ENCODE measurements at regions not wholly inside any gene's neighbourhood (a gene's known extent, or its start where the extent isn't known, plus 50 kb on each side); places are given as distances from the start of the nearest gene placed in this dataset.

- Mint-ChIP-seq H3K27me3 (ENCODE audit: unreplicated experiment) (peaks cover 2% of the 10 kb centered on the region), H3K27ac (ENCODE audit: unreplicated experiment) (no peak overlapping the region), H3K36me3 (ENCODE audit: unreplicated experiment) (no peaks in the 10 kb centered on the region), H3K9me3 (ENCODE audit: unreplicated experiment) (no peaks in the 10 kb centered on the region), H3K4me1 (ENCODE audit: low read depth, unreplicated experiment) (no peaks in the 10 kb centered on the region), H3K4me3 (ENCODE audit: unreplicated experiment) (no peak overlapping the region)
- no peak for TF ChIP-seq CTCF (IDR thresholded peaks at IDR 0.05; ENCODE audit: partially characterized antibody, unreplicated experiment)
- DNase-seq: no peak
Measured at GRCh38 chr5:125655156-125655555, 768.1 kb upstream of the GRAMD2B start.

GRCh38 chr5:125657936-125658335 is 765.3 kb upstream of the GRAMD2B start:
- no peak for DNase-seq
- Mint-ChIP-seq H3K36me3 (ENCODE audit: unreplicated experiment) (no peaks in the 10 kb centered on the region), H3K9me3 (ENCODE audit: unreplicated experiment) (no peaks in the 10 kb centered on the region), H3K27ac (ENCODE audit: unreplicated experiment) (no peak overlapping the region), H3K27me3 (ENCODE audit: unreplicated experiment) (no peaks in the 10 kb centered on the region), H3K4me1 (ENCODE audit: low read depth, unreplicated experiment) (no peaks in the 10 kb centered on the region), H3K4me3 (ENCODE audit: unreplicated experiment) (no peak overlapping the region)
- no peak for TF ChIP-seq CTCF (IDR thresholded peaks at IDR 0.05; ENCODE audit: partially characterized antibody, unreplicated experiment)

- TF ChIP-seq CTCF (IDR thresholded peaks at IDR 0.05; ENCODE audit: partially characterized antibody, unreplicated experiment): no peak
- H3K9me3 Mint-ChIP-seq (ENCODE audit: unreplicated experiment): no peaks in the 10 kb centered on the region
- no peak for DNase-seq
- no peaks in the 10 kb centered on the region for H3K4me1 Mint-ChIP-seq (ENCODE audit: low read depth, unreplicated experiment)
- no peak overlapping the region for H3K4me3 Mint-ChIP-seq (ENCODE audit: unreplicated experiment)
- no peaks in the 10 kb centered on the region for H3K27me3 Mint-ChIP-seq (ENCODE audit: unreplicated experiment)
- no peak overlapping the region for H3K27ac Mint-ChIP-seq (ENCODE audit: unreplicated experiment)
- no peaks in the 10 kb centered on the region for H3K36me3 Mint-ChIP-seq (ENCODE audit: unreplicated experiment)
Measured at GRCh38 chr5:125659316-125660023, 763.7 kb upstream of the GRAMD2B start.

- Mint-ChIP-seq H3K4me1 (ENCODE audit: low read depth, unreplicated experiment) (no peaks in the 10 kb centered on the region), H3K36me3 (ENCODE audit: unreplicated experiment) (no peaks in the 10 kb centered on the region), H3K9me3 (ENCODE audit: unreplicated experiment) (no peaks in the 10 kb centered on the region), H3K4me3 (ENCODE audit: unreplicated experiment) (no peak overlapping the region), H3K27me3 (ENCODE audit: unreplicated experiment) (no peaks in the 10 kb centered on the region), H3K27ac (ENCODE audit: unreplicated experiment) (no peak overlapping the region)
- no peak for DNase-seq
- TF ChIP-seq CTCF (IDR thresholded peaks at IDR 0.05; ENCODE audit: partially characterized antibody, unreplicated experiment): no peak
Measured at GRCh38 chr5:125660231-125660895, 762.8 kb upstream of the GRAMD2B start.

- Mint-ChIP-seq H3K4me3 (ENCODE audit: unreplicated experiment) (no peak overlapping the region), H3K9me3 (ENCODE audit: unreplicated experiment) (no peaks in the 10 kb centered on the region), H3K36me3 (ENCODE audit: unreplicated experiment) (no peaks in the 10 kb centered on the region), H3K27ac (ENCODE audit: unreplicated experiment) (no peak overlapping the region), H3K4me1 (ENCODE audit: low read depth, unreplicated experiment) (no peaks in the 10 kb centered on the region), H3K27me3 (ENCODE audit: unreplicated experiment) (no peaks in the 10 kb centered on the region)
- no peak for TF ChIP-seq CTCF (IDR thresholded peaks at IDR 0.05; ENCODE audit: partially characterized antibody, unreplicated experiment)
- no peak for DNase-seq
Measured at GRCh38 chr5:125661584-125661983, 761.6 kb upstream of the GRAMD2B start.

Measured in glutamatergic neuron (in vitro differentiated cells).